NCI-H345 treated with DMSO at 0.1 percent for 48 hours (cell line): ENCODE measurements at regions not wholly inside any gene's neighbourhood (a gene's known extent, or its start where the extent isn't known, plus 50 kb on each side); places are given as distances from the start of the nearest gene placed in this dataset.
"Not testable (repeated sequence)": the region's sequence is repeated elsewhere in the genome, so short reads cannot be mapped to it uniquely, and the experiment has no call there.

Experiments used
- DNase-seq: peaks from one replicate; lab custom pipeline; 2025; ENCODE audit not compliant: unreplicated experiment; lab: John Stamatoyannopoulos, UW

DNA sequence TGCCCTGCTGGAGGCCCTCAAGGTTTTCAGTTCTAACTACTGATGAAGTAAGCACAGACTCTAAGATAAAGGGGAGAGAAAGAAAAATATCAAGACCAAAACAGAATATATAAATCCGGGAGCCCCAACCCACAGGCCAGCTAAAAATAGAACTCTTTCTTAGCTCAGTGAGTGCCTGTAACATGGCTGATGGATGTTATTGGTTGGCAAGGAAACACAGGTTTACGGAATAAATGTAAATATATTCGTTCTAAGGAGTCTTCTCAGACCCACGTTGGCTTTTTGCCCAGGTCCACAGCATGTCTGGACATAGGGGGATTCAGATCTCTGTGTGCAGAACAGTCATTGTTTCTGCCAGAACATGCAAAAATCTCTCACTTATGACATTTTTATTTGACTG is 139.0 kb upstream of the SERPINE2 start:
- DNase-seq: no peak

DNA sequence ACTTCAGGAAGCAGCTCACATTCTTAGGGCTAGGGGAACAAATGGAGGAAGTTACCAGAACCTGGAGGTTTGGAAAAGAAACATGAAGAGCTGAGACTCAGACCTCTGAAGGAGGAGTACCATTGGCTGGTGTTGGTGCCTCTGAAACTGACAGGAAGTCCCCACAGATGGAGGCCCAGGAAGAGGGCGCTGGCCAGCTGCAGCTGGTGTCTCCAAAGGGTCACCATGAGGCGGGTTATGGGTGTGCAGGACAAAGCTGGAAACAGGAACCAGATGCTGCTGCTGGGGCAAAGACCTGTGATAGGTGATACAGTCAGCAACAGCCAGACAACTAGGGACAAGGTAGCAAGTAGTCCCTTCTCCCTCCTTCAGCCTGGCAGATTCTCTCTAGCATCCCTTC is 136.5 kb upstream of the SERPINE2 start:
- DNase-seq: no peak

DNA sequence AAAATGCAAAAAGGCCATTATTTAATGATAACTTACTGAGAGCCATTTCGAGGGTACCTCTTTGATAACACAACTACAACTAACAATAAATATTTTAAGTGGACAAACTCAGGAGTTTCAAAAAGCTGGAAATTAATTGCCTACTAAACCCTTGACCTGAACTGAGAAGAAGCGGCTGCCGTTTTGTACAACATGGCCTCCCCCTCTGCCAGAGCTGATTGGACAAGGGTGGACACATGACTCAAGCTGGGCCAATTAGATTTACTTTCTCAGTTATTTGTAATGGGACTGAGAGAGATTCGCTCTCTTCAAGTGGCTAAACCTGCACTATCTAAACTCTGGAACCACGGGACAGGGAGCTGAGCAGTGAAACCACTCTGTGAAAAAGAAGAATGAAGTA is 135.9 kb upstream of the SERPINE2 start:
- DNase-seq: no peak

DNA sequence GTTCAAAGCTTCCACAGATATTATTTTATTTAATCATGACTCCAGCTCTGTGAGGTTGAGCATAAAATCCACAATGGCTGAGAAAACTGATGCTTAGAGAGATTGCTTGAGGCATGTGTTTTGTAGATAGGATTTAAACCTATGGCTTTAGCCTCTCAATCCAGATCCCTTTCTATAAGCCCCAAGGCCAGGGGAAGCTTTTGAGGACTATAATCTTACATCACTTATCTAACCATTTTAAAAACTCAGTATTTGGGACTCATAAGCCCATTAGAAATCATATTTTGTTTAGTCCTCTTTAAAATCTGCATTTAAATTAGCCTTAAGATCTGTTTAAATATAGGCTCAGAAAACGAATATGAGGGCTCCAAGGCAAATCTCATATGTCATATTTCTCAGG is 135.4 kb upstream of the SERPINE2 start:
- DNase-seq: no peak

DNA sequence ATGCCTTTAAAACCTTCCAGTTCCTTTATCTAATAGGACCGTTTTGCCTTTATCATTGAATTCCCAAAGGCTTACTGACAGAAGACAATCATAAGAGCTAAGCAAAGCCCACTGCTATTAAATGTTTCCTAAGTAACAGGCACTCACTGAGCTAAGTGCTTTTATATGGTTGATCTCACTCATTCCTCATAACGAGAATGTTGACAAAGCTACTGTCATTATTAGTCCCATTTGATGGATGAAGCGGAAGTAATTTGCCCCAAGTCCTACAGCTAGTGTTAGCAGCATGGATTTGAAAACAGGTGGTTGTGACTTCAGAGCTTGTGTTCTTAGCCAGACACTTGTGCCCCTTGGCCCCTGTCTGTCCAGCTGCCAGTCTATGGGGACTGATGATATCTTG is 134.8 kb upstream of the SERPINE2 start:
- peak; percentile 36 for DNase-seq

DNA sequence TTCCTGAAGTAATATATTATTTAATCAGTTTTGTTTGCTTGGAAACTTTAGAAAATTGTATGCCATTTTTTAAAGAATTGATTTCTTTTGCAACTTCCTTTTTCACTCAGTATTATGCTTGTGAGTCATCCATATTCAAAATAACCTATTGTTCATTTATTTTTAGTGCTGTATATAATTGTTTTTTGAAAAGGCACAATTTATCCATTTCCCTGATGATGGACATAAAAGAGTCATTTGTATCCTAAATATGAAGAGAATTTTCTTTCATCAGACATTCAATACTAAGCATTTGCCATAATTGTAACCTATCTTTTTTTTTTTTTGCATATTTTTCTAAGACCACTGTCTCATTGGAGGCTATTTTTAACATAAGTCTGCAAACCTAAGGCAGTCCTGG is 134.1 kb upstream of the SERPINE2 start:
- DNase-seq: no peak

DNA sequence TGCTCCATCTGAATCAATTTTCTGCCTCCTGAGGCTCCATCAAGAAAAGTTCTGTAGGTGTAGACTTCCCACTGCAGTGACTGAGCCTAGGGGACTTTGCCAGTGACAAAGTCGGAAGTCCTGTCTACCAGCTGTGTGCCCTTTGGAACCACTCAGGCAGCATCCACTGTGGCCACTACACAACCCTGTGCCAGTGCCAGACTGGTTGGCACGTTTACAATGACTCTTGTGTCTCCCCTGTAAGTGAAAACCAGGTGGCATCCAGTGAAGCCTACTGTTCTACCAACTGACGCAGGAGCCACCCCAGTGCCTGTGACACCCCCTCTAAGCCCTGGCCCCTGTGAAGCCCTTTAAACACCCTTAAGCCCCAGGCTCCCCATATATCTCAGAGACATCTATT is 132.1 kb upstream of the SERPINE2 start:
- no peak for DNase-seq

DNA sequence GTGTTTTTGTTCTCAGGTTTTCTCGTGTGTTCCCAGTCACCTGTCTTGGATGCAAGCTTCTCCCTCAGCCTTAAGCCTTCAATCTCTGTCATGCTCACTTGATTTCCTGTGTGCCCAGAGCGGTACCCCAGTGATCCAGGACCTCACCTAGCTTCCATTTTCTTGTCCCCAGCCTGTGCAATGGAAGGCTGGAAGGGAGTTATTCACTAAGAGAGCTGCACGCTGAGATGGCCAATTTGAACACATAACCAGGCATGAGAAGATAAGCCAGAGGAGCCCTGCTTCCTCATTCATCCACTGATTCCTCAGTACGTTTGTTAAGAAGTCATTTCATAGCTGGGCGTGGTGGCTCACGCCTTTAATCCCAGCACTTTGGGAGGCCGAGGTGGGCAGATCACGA is 130.8 kb upstream of the SERPINE2 start:
- DNase-seq: no peak

DNA sequence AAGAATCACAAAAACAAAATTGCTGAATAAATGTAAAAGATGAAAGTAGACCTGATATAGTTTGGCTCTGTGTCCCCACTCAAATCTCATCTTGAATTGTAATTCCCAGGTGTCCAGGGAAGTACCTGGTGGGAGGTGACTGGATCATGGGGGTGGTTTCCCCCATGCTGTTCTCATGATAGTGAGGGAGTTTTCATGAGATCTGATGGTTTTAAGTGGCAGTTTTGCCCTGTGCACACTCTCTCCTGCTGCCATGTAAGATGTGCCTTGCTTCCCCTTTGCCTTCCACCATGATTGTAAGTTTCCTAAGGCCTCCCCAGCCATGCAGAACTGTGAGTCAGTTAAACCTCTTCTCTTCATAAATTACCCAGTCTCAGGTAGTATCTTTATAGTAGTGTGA is 128.7 kb upstream of the SERPINE2 start:
- not testable (repeated sequence) for DNase-seq

DNA sequence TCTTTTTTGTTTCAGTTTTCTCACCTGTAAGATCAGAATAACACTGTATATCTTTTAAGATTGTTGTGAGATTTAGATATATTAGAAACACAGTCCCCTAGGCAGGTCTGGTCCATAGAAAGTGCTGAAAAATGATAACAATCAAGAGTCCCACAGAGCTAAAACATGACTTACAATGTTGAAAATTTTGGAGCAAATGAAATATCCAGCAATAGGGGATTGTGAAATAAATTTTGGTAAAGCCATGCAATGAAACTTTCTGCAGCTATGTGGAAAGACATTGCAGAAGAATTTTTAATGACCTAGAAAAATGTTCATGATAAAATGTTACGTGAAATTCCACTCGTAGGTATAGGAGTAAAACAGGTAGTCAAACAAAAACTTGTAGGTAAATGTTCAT is 127.6 kb upstream of the SERPINE2 start:
- DNase-seq: no peak

DNA sequence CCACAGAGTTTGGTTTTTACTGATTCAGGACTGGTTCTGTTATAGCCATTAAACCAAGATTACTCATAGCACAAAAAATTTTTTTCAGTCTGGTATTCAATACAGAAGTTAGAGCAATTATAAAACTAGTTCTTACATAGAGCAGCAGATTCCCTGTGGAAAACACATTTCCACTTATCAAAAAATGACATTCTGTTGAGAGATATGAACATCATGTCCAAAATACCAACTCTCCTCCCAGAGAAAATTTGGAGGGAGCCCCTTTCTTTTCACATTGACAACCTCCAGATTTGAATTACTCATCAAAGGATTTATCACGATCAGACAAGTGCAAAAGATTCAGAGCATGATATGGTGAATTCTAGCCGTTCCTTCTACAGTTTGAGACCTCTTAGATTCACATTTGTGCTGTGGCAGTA is 126.8 kb upstream of the SERPINE2 start:
- no peak for DNase-seq

DNA sequence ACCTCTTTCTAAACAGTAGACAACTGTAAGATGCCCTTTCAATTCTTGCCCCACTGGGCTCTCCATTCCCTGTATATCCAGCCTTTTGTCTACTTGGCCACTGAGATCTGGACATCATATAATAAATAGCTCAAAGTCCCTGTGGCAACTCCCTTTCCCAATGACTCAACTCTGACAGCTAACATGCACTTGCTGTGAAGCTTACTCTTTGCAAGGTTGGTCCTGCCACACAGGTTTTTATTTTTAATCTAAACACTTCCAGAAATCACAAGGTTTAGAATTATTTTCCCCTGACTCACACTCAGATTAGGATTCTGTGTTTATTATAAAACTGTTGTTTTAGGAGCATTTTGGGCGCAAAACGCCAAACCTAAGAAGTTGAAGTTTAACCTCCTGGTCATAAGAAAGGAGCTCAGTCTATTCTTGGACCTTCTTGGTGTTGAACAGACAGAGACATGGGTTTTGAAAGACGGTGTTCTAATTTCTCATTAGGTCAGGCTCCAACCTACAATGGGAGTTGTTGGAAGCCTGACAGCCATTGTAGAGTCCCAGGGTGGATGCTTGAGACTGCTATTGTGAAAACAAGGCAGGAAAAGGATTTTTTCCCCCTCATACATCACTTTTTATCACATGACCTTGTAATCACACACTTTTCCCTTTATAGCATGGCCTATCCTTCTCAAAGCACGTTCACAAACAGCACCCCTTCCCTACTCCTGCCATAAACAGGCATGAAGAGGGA is 124.7 kb upstream of the SERPINE2 start:
- DNase-seq: no peak

DNA sequence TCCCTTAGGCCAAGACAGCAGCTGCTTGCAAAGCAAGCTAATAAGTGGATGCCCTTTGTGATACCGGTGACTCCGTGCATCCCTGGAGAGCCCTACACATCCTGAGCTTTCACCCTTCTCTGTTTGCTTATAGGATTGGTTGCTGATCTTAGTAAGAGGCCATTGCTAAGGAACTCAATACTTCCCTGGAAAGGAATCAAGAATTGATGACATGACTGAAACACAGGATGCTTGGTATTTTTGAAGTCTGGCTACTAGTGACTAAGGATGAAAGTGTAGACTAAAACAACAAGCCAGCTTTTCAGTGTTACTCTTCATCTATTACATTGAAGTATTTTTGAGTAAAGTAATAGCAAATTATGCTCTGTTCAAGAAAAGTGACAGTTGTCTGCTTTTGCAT is 123.0 kb upstream of the SERPINE2 start:
- no peak for DNase-seq

DNA sequence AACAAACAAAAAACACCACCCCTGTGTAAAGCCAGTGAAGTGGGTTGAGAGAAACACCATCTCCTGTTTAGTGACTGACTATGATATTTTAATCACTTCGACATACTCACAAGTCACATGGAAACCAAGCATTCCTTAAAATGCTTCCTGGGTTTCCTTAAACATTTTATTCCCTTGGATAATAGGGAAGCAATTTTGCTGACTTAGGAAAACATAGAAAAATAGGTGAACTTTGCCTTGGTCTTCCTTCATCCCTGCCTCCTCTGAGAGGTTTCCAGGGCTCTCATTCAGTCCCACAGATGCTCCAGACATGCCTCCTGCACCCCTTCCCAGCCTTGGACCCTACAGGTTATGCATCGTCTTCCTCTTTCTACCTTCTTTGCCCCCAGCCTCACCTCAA is 122.6 kb upstream of the SERPINE2 start:
- DNase-seq: no peak

DNA sequence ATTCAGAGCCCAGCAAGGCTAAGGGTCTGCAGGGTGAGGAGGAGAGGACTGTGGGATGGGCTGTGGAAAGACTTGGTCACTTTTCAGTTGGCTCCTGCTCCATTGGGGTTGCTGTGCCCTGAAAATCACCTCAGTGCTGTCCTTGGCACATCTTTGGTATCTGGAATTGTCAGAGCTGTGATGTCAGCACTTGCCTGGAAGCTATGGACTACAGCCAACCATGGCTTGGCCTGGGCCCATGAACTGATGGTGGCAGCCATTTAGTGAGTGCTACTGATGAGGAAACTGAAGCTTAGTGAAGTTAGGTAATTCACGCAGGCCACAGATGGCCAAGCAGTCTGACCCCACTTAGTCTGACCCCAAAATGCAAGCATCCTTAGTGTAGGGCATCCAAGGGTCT is 121.8 kb upstream of the SERPINE2 start:
- no peak for DNase-seq

DNA sequence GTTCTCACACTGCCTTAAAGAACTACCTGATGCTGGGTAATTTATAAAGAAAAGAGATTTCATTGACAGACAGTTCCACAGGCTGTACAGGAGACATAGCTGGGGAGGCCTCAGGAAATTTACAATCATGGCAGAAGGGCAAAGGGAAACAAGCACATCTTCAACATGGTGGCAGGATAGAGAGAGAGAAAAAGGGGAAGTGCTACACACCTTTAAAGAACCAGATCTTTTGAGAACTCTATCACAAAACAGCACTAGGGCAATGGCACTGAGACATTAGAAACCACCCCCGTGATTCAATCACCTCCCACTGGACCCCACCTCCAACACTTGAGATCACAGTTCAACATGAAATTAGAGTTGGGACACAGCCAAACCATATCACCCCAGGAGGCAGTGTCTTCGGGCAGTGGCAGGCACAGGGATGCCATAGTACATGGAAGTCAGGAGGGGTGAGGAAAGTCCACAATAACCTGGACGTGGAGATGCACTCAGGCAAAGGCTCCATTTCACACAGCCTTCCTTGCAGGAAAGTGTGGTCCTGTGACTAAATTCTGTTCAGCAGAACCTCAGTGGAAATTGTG is 120.4 kb upstream of the SERPINE2 start:
- no peak for DNase-seq

DNA sequence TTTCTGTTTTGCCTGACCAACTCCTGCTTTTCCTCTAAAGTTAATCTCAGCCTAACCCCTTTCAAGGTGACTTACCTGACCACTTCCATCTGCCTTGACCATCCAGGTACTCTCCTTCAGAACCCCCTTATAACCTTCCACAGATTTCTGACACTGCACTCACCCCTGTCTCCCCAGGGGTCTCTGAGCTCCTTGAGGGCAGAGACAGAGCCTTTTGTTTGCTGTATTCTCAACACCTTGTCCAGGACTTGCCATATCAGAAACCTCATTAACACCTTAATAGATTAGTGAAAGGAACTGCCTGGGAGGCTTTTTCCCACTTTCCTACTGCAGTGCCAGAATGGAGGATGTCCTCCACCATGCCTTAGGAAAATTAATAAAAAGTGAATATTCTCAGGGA is 119.7 kb upstream of the SERPINE2 start:
- DNase-seq: no peak

DNA sequence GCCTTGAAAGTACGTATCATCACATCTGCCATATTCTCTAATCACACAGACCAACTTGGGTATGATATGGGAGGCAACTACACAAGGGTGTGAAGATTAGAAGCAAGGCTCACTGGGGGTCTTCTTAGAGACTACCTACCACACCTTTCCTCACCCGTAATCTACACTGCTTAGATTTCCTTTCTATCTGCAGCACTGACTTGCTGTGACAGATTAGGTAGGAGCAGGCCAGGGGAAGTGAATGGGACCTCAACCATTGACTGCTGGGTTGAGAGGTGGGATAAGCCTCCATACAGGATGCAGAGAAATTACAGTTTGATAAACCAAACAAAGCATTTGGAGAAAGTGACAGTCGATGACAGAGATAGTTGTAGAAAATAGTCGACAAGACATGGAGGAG is 119.0 kb upstream of the SERPINE2 start:
- DNase-seq: no peak

DNA sequence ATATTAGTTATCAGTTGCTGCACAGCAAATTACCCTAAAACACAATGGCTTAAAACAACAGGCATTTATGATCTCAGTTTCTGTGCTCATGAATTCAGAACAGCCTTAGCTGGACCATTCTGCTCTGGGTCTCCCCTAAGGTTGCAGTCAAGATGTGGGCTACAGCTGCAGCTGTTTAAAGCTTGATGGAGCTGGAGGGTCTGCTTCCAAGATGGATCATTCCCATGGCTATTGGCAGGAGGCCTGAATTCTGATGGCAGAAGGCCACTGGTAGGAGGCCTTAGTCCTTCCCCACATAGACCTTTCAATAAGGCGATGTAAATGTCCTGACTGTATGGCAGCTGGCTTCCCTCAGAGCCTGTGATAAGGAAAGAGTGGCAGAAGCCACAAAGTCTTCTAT is 118.6 kb upstream of the SERPINE2 start:
- DNase-seq: no peak

DNA sequence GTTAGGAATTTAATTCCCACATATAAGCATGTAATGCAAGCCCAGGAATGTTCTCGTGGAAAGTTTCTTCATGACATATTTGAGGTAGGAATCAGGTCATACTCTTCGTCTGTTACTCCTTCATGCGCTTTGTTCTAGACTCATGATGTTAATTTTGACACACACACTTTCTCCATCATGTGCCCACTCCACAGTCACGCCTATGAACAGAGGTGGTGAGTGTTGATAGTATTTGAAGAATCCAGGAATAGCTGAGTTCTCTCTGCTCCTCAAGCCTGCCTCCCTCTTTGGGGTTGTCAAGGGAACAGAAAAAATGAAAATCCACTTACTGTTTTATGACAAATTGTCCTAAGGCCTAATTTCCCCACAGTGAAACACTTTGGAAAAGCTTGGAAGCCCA is 117.3 kb upstream of the SERPINE2 start:
- DNase-seq: no peak

DNA sequence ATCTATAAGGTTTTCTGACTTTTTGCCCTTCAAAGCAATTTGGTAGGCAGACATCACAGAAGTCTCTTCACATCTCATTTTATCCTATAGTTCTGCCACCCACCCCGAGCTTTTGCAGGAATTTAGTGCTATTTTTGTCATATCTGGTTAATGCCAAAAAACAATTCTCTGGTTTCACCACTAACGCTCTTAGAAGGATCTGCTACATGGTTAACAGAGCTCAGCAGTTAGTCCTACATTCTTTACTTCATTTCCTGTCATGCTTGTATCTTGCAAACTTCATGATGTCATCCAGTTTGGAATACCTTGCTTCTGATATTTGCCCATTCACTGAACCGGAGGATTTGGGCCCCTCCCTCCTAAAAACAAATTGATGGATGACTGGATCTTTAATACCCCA is 116.8 kb upstream of the SERPINE2 start:
- no peak for DNase-seq

DNA sequence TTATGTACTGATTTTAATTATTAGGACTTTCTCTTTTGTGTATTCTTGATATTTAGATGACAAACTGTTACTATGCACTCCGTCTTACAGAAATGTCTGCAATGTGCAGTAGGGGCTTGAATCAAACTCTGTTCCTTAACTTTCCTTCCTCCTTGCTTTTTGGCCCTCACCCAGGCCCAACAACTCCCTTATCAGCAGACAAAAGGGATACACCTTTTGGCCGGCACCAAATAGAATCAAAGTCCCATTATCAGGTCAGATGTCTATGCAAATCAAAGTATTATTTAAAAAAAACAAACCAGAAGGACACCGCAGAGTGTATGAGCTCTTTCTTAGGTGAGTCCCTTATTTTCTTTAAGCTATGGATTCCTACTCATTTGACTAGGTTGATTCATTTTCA is 116.3 kb upstream of the SERPINE2 start:
- DNase-seq: no peak

DNA sequence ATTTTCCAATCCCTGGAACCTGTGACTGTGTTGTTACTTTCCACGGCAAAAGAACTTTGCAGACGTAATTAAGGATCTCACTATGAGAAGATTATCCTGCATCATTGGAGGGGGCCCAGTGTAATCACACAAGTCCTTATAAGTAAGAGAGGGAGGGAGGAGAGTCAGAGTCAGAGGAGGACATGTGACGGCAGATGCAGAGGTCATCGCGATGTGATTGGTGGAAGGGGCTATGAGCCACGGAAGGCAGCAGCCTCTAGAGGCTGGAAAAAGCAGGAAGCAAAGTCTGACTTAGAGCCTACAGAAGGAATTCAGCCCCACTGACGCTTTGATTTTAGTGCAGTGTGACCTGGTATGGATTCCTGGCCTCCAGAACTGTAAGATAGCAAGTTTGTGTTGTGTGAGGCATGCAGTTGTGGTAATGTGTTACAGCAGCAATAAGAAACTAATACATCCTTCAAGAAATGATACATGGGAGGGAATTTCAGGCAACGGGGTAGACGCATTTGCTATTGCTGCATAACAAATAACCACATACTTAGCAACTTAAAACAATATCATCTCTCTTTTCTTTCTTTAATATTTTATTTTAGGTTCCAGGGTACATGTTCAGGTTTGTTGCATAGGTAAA is 112.7 kb upstream of the SERPINE2 start:
- no peak for DNase-seq
